HepG2 (cell line): ENCODE measurements at regions not wholly inside any gene's neighbourhood (a gene's known extent, or its start where the extent isn't known, plus 50 kb on each side); places are given as distances from the start of the nearest gene placed in this dataset.

Source experiments
- ATAC-seq: fragments of 200-7000 bp; cut with Tn5 transposase; 3 replicates; pipeline ENCODE4 v1.9.1; 2020; ENCODE audit warnings: mild to moderate bottlenecking, moderate library complexity
- BruUV-seq: library from RNA; stranded (reverse); fragments of 400-500 nt; replicated peaks from 2 replicates; lab custom pipeline; 2021; lab: Mats Ljungman, UMichigan
- CTCF ChIA-PET: fragments of 300-600 bp; formaldehyde crosslinking; extraction: SDS; loops from one replicate; lab custom pipeline; 2021; ENCODE audit warnings: low total read pairs, inconsistent platforms, low intra/inter-chr PET ratio; lab: Yijun Ruan, JAX
- POLR2A ChIA-PET: fragments of 350-600 bp; sonication (Branson Sonifier 250); formaldehyde crosslinking; loops from one replicate; lab custom pipeline; 2020; ENCODE audit warnings: antibody characterized with exemption, inconsistent platforms; lab: Yijun Ruan, JAX
- DNase-seq: peaks from one replicate; pipeline ENCODE4 v3.0.0-alpha.2; 2015; ENCODE audit warnings: low spot score
- FAIRE-seq: peaks from 3 replicates; lab custom pipeline; 2011; peaks lifted over from hg19 to GRCh38; lab: Jason Lieb, UNC
- H2AFZ ChIP-seq: one replicate; pipeline ENCODE4 v1.6.1; 2011; ENCODE audit warnings: low read length, inconsistent platforms
- H3K27ac ChIP-seq: fragments of 300-600 bp; 3 replicates; pipeline ENCODE4 v1.8.0; 2011; ENCODE audit warnings: mixed run types, mild to moderate bottlenecking, mixed read lengths, low read length, inconsistent platforms; ENCODE audit not compliant: insufficient read depth; ENCODE audit errors: extremely low read length
- H3K27me3 ChIP-seq, 2 experiments: fragments of 200-600 bp in 1 of 2; 2 replicates in 1 of 2; 3 replicates in 1 of 2; pipeline versions ENCODE4 v1.6.0 to v1.8.0; 2011; ENCODE audit warnings: low read length in 2 of 2, mild to moderate bottlenecking in 2 of 2, moderate library complexity in 2 of 2, inconsistent platforms in 1 of 2; ENCODE audit not compliant: insufficient read depth in 2 of 2, control insufficient read depth in 1 of 2
- H3K36me3 ChIP-seq, 2 experiments: fragments of 200-600 bp in 1 of 2; replicated peaks in 1 of 2; 2 replicates in 1 of 2; 3 replicates in 1 of 2; pipeline versions ENCODE4 v1.5.1 to v1.8.0; 2011; ENCODE audit warnings: low read length in 2 of 2, inconsistent platforms in 1 of 2; ENCODE audit not compliant: insufficient read depth in 2 of 2, control insufficient read depth in 1 of 2
- H3K4me1 ChIP-seq: 2 replicates; pipeline ENCODE4 v1.5.1; 2012; ENCODE audit warnings: low read length, inconsistent platforms; ENCODE audit not compliant: insufficient read depth
- H3K4me2 ChIP-seq: 2 replicates; pipeline ENCODE4 v1.6.0; 2011; ENCODE audit warnings: low read depth, low read length, inconsistent platforms
- H3K4me3 ChIP-seq, 3 experiments: fragments of 200-600 bp in 1 of 3; sonication (generic), shearing (Covaris generic) in 1 of 3; replicated peaks in 1 of 3; 2 replicates each; pipeline ENCODE4 v1.5.1; 2011 to 2016; ENCODE audit warnings: low read length in 3 of 3, inconsistent platforms in 2 of 3, low read depth in 2 of 3, mild to moderate bottlenecking in 2 of 3, control low read depth in 1 of 3, mixed read lengths in 1 of 3; ENCODE audit not compliant: insufficient read depth in 1 of 3
- H3K79me2 ChIP-seq: one replicate; pipeline ENCODE4 v1.6.1; 2011; ENCODE audit warnings: low read length, inconsistent platforms; ENCODE audit not compliant: insufficient read depth
- H3K9ac ChIP-seq: 2 replicates; pipeline ENCODE4 v1.6.0; 2011; ENCODE audit warnings: mild to moderate bottlenecking, low read depth, low read length, inconsistent platforms; ENCODE audit not compliant: insufficient read depth
- H3K9me3 ChIP-seq: 2 replicates; pipeline ENCODE4 v1.5.1; 2012; ENCODE audit warnings: mild to moderate bottlenecking, low read length
- H4K20me1 ChIP-seq: 2 replicates; pipeline ENCODE4 v1.6.0; 2011; ENCODE audit warnings: inconsistent platforms, mild to moderate bottlenecking, low read length, moderate library complexity; ENCODE audit not compliant: insufficient read depth
- FOSL2 ChIP-seq: sonication (generic); formaldehyde crosslinking; IDR thresholded peaks from 2 replicates; pipeline ENCODE4 v1.4.0; 2020; ENCODE audit warnings: missing genetic modification reagents
- GATAD2A ChIP-seq: IDR thresholded peaks from 2 replicates; pipeline ENCODE4 v1.6.1; 2016
- NAIF1 ChIP-seq: sonication (generic); formaldehyde crosslinking; IDR thresholded peaks from 2 replicates; pipeline ENCODE4 v1.5.0; 2020; ENCODE audit warnings: mild to moderate bottlenecking, missing genetic modification reagents, borderline replicate concordance
- NFE2 ChIP-seq: sonication (generic); formaldehyde crosslinking; IDR thresholded peaks from 2 replicates; pipeline ENCODE4 v1.4.0; 2020; ENCODE audit warnings: missing genetic modification reagents
- POLR2AphosphoS2 ChIP-seq: IDR thresholded peaks from 2 replicates; pipeline ENCODE4 v1.6.1; 2011; ENCODE audit warnings: low read depth, low read length, improper control_type of control experiment
- SKIL ChIP-seq: sonication (generic); formaldehyde crosslinking; IDR thresholded peaks from 2 replicates; pipeline ENCODE4 v1.8.0; 2022; ENCODE audit warnings: missing genetic modification reagents, mild to moderate bottlenecking, moderate library complexity, borderline replicate concordance
- TCF7 ChIP-seq: sonication (generic); IDR thresholded peaks from 2 replicates; pipeline ENCODE4 v1.6.1; 2016; ENCODE audit warnings: antibody characterized with exemption, low read depth
- THAP11 ChIP-seq: IDR thresholded peaks from 2 replicates; pipeline ENCODE4 v1.6.1; 2016; ENCODE audit warnings: missing biosample characterization, missing genetic modification reagents
- ZNF317 ChIP-seq: sonication (generic); formaldehyde crosslinking; IDR thresholded peaks from 2 replicates; pipeline ENCODE4 v1.5.0; 2020; ENCODE audit warnings: mild to moderate bottlenecking, missing genetic modification reagents
- ZNF556 ChIP-seq: sonication (generic); formaldehyde crosslinking; IDR thresholded peaks from 2 replicates; pipeline ENCODE4 v1.4.0; 2020; ENCODE audit warnings: mild to moderate bottlenecking, missing genetic modification reagents, borderline replicate concordance
- WGBS: methylation state at CpG from one replicate; pipeline ENCODE4 v1.1.6; 2017; ENCODE audit warnings: low lambda C conversion rate; 5-methylcytosine and 5-hydroxymethylcytosine counted together
- in situ Hi-C: cut with HindIII; loops from 2 replicates; pipeline ENCODE4 v1.10.0; 2017; ENCODE audit warnings: low pct_unique_long_range_greater_than_20kb; ENCODE audit not compliant: extremely low pct_ligation_motif_present
- intact Hi-C: fragments of 100-400 bp; cut with micrococcal nuclease; formaldehyde crosslinking; loops from one replicate; pipeline ENCODE4 v1.10.0; 2022; ENCODE audit not compliant: unreplicated experiment
- TF ChIP-seq, protein P1 (sequence below): sonication (generic); formaldehyde crosslinking; IDR thresholded peaks from 2 replicates; pipeline ENCODE4 v1.9.0; 2021; ENCODE audit warnings: missing genetic modification reagents, mild to moderate bottlenecking, borderline replicate concordance

GRCh38 chr12:115213118-115213517, 529.1 kb upstream of the TBX3 start:
- BruUV-seq: no TSS peak
- Histone ChIP-seq H3K9ac (no peak overlapping the region), H3K4me3 (no peak overlapping the region), H4K20me1 (no peaks in the 10 kb centered on the region), H3K9me3 (no peaks in the 10 kb centered on the region), H3K79me2 (no peaks in the 10 kb centered on the region), H2AFZ (no peak overlapping the region), H3K27me3 (peaks cover 0 to 6% of the 10 kb centered on the region in 2 experiments; a peak in 2 of 5 replicates), H3K4me1 (no peaks in the 10 kb centered on the region), H3K36me3 (no peaks in the 10 kb centered on the region), H3K27ac (no peak overlapping the region), H3K4me2 (no peak overlapping the region)
- CTCF ChIA-PET: no interaction called here
- FAIRE-seq (no peak), DNase-seq (no peak), ATAC-seq (no peak)
- POLR2A ChIA-PET: no interaction called here
- in situ Hi-C loops (no loop called here), intact Hi-C loops (no loop called here)
- WGBS: 42% methylated on average over 1 of the region's 1 CpG
- TF ChIP-seq ZNF317 (CRISPR knock-in tag) (no peak), NAIF1 (CRISPR knock-in tag) (no peak), POLR2AphosphoS2 (no peak), TCF7 (no peak), GATAD2A (CRISPR knock-in tag) (no peak), THAP11 (no peak), SKIL (CRISPR knock-in tag) (no peak), ZNF556 (CRISPR knock-in tag) (no peak), FOSL2 (no peak), NFE2 (CRISPR knock-in tag) (no peak)
- TF ChIP-seq, protein P1, sequence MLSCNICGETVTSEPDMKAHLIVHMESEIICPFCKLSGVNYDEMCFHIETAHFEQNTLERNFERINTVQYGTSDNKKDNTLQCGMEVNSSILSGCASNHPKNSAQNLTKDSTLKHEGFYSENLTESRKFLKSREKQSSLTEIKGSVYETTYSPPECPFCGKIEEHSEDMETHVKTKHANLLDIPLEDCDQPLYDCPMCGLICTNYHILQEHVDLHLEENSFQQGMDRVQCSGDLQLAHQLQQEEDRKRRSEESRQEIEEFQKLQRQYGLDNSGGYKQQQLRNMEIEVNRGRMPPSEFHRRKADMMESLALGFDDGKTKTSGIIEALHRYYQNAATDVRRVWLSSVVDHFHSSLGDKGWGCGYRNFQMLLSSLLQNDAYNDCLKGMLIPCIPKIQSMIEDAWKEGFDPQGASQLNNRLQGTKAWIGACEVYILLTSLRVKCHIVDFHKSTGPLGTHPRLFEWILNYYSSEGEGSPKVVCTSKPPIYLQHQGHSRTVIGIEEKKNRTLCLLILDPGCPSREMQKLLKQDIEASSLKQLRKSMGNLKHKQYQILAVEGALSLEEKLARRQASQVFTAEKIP: no peak
